DMS114 treated with DMSO at 0.1 percent for 48 hours (cell line): ENCODE measurements at regions not wholly inside any gene's neighbourhood (a gene's known extent, or its start where the extent isn't known, plus 50 kb on each side); places are given as distances from the start of the nearest gene placed in this dataset.
"Not testable (repeated sequence)": the region's sequence is repeated elsewhere in the genome, so short reads cannot be mapped to it uniquely, and the experiment has no call there.

Source experiments
- DNase-seq: peaks from one replicate; lab custom pipeline; 2025; ENCODE audit not compliant: unreplicated experiment; lab: John Stamatoyannopoulos, UW

DNA sequence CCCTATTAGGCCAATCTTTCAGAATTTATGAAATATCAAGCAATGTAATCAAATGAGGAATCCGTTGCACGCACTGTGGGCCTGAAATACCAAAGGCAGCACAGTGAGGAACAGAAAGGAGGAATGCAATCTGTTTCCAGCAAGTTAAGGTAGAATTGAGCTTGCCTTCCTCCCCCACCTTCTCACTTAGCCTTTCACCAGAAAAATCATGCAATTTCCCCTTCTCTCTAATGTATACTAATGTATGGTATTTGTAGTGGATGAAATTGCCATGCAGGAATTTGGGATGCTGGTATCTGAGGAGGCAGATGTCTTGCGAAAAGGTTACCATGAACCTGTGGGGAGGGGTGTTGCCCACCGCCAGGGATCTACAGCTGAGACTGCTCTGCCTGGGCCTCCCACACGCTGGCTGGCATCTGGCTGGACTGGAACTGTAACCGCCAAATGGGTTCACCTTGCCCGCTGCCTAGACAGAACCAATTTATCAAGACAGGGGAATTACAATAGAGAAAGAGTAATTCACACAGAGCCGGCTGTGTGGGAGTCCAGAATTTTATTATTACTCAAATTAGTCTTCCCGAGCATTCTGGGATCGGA is 222.4 kb upstream of the MYLIP start:
- DNase-seq, result no peak

DNA sequence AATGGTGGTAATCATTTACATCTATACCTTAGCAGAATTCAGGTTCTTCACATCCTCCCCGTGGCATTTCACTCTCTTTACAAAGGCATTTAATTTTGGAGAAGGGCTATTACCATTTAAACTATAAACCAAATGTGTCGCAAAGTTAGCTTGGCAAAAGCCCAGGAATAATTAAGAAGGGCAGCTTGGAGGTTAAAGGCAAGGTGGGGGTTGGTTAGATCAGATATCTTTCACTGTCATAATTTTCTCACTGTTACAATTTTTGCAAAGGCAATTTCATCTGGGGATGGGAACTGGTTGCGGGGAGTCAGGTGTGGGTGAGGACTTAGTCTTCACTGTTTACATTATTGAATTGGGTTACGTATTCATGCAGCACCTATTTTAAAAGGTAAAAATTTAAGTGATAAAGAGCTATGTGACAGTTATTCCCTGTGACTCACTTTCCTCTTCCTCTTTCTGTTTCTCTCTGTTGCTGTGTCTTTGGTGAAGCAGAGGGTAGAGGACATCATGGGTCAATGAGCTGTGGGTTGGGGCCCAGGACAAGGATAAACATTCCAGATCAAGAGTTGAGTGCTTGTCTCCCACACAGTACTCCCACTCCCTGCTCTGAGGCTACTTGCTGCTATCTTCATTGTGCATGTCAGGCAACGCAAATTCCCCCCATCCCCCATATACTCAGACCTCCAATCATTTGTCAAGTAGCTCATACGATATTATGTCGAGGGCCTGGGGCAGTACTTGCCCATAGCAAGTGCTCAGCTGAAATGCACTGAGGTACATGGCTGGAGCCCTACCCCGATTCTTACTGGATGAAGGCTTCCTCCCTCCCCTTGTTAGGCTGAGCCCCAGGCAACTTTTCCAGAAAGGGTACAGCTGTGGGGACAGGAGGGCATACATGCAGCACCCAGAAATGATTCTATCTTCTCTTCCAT is 223.1 kb upstream of the MYLIP start:
- DNase-seq, result no peak

- DNase-seq, result no peak
These were observed 224.1 kb upstream of the MYLIP start for GRCh38 chr6:15904651-15905376.

GRCh38 chr6:15901141-15902115 is 227.5 kb upstream of the MYLIP start:
- no peak for DNase-seq

DNA sequence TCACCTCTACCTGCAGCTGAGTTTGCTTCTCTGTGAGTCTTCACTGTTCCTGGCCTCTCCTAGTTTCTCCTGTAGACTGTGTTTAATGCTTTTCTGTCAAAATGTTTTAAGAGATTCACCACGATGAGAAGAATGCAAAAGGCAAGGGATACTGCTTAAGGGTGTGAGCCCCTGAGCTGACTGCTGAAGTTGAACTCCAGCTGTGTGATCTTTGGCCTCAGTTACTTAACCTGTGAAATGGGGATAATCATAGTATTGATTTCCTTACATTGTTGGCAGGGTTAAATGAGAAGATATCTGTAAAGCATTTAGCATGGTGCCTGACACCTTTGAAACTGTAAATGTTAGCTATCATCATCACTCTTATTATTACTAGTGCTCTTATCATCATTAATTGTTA is 230.2 kb upstream of the MYLIP start:
- no peak for DNase-seq

DNA sequence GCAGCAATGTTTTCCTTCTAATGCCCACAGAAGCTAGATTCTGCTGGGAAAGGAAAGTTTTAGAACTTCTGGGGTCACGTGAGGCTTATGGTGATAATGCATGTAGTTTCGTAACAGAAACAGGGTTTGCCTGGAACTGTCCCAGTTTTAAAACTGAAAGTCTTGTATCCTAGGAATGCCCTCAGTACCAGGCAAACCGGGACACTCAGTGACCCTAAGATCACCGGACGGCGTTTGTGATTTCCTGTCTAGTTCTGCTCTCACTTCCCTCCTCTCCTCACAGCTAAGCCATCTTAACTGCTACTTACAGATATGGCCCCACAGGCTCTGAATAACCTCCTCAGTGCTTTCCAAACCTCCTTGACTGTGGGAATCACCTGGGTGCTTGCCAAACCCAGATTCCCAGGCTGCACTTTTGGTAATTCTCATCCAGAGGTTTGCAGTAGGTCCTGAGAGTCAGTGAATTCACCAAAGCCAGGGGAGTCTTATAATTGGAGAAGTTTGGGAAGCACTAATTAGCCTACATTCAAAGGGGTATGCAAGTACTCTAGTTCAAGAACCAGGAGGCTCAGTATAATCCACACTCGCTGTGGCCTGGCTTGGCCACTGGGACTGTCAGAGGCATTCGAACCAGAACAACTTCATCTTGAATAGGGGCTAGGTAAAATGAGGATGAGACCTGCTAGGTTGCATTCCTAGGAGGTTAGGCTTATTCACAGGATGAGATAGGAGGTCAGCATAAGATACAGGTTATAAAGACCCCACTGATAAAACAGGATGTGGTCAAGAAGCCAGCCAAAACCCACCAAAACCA is 231.6 kb upstream of the MYLIP start:
- no peak for DNase-seq

DNA sequence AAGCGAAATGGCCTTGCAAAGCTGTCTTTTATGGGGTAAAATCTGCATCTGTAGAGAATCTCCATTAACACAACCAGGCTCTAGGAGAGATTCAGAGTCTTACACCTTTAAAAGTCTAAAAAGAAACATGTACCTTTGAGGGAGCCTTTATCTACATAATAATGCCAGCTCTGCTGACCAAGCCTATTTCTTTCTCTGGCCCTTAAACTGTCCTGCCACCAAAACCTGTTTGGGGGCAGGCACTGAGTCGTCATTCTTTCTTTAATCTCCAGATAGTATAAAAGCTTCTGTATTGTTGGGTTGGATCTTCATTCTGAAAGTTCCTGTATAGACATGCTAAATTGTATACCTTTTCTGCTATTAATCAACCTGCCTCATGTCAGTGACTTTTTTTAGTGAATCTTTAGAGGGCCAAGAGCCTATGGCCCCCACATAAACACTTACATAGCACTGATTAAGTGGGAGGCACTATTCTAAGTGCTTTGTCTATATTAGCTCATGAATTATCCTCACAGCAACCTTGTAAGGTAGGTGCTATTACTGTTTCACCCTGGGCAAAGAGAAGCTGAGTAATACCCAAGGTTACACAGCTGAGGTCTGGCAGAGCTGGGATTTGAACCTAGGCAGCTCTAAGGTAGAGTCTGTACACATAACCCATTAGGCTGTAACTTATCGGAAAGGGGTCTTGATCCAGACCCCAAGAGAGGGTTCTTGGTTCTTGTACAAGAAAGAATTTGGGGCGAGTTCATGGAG is 232.3 kb upstream of the DTNBP1 start:
- DNase-seq, result no peak

DNA sequence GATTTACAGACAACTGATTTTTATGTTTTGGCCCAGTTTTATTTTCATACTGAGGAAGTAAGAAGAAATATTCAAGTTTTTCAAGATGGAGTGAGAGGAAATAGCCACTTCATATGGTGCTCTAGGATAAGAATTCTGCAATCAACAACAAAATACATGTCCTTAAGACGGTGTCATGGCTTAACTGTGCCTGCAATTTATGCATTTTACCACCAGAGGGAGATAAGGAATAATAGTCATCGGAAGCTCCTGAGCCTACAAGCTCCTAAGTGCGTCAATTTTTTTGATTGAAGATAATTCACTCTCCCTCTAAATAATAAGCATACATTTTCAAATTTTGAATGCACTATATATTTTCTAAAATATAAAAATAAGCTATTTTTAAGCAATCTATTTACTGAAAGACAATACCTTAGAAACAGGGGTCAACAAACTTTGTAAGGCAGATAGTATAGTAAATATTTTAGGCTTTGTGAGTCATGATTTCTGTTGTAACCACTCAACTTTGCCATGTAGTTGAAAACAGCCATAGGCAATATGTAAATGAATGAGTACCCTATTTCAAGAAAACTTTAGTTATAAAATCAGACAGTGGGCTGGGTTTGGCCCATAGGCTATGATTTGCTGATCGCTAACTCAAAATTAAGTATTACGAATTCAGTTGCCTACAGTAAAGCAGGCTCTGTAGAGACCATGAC is 230.9 kb upstream of the DTNBP1 start:
- DNase-seq, result peak; percentile 8

GRCh38 chr6:15892369-15892768 is 229.5 kb upstream of the DTNBP1 start:
- DNase-seq, result no peak

DNA sequence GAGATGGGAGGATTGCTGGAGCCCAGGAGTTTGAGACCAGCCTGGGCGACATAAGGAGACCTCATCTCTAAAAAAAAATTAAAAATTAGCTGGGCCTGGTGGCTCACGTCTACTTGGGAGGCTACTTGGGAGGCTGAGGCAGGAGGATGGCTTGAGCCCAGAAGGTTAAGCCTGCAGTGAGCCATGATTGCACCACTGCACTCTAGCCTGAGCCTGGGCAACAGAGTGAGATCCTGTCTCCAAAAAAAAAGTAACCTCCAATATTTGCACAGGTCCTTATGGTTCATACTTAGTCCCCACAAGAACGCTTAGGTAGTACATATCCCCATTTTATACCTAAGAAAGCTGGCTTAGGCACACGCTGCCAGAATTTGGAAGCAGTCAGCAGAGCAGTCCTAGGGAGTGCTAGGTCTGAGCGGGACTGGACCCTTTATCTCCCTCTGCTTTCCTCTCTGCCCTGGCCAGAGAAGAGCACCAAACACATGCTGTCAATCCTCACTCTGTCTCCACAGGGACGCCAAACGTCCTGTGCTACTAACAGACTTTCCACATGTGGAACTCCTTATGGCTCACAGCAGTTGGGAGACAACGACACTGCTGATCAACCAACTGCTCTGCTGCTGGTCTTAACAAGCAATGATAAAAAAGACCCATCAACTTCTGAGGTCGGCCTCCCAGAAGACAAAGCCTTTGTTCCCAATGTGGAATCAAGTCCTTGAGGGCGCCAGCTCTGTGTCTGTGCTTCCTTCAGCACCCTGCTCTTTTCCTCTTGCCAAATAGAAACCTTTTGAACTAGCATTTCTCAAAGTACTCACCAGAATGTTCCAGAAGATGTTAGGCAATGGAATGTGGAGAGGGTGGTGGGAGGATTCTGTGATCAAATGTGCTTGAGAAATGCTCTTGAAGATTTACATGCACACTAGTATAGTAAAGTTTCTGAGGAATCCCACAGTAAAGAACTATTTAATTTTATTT is 226.3 kb upstream of the DTNBP1 start:
- no peak for DNase-seq

- DNase-seq, result no peak
These were observed 224.9 kb upstream of the DTNBP1 start for GRCh38 chr6:15887491-15888461.

DNA sequence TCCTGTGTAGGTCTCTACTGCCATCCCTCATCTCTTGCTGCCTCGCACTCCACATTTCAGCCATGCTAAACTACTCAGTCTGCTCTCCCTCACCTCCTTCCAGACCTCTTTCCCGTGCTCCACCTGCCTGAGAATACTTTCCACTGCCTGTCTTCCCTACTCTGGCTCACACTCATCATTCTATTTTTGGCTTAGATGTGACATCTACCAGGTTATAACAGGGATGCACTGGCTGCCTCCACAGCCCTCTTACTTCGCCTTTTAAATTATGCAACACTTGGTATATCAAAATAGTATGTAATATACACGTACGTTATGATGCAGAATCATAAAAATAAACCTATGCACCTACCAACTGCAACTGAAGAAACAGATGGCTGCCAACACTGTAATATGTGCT is 222.8 kb upstream of the DTNBP1 start:
- no peak for DNase-seq

GRCh38 chr6:15883593-15883992 is 220.8 kb upstream of the DTNBP1 start:
- DNase-seq, result not testable (repeated sequence)

- DNase-seq, result no peak
These were observed 220.1 kb upstream of the DTNBP1 start for GRCh38 chr6:15882915-15883314.

DNA sequence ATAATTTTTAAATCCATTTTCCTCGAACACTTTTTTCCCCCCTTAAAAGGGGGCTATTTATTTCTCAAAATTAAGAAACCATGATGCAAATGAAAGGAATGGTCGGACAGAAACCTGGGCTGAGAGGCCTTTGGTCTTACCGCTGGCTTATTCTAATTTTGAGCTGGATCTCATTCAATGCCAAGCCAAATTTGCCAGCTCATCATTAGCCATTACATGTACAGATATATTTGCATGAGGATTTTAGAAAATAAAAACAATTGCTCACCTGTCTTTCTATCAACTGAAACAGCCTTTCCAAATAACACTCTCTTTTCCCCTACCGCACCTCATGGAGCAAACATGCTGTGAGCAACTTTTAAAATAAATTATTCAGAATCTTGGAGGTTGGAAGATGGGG is 219.5 kb upstream of the DTNBP1 start:
- DNase-seq, result no peak

DNA sequence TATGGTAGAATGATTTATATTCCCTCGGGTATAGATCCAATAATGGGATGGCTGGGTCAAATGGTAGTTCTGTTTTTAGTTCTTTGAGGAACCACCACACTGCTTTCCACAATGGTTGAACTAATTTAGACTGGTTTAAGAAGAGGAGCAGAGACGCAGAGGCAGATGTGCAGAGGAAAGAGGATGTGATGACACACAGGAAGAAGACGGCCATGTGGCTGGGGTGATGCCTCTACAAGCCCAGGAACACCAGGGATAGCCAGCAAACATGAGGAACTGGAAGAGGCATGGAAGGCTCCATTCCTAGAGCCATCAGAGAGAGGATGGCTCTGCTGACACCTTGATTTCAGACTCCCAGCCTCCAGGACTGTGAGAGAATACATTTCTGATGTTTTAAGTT is 218.3 kb upstream of the DTNBP1 start:
- no peak for DNase-seq
